SKM-1 treated with dmso at 0.1 percent for 144 hours (cell line): ENCODE measurements at regions not wholly inside any gene's neighbourhood (a gene's known extent, or its start where the extent isn't known, plus 50 kb on each side); places are given as distances from the start of the nearest gene placed in this dataset.
A peak's percentile ranks its signal among the peaks of the same experiment; 100 is the strongest.

ENCODE experiments used
- DNase-seq: peaks from one replicate; lab custom pipeline; 2025; ENCODE audit not compliant: unreplicated experiment; lab: John Stamatoyannopoulos, UW

- no peak for DNase-seq
These were observed 290.3 kb upstream of the ID2 start for GRCh38 chr2:8391584-8391983.

- DNase-seq: no peak
These were observed 289.6 kb upstream of the ID2 start for GRCh38 chr2:8392098-8392866.

- no peak for DNase-seq
These were observed 288.4 kb upstream of the ID2 start for GRCh38 chr2:8393506-8393905.

GRCh38 chr2:8394131-8394530 lies 287.7 kb upstream of the ID2 start:
- no peak for DNase-seq

DNA sequence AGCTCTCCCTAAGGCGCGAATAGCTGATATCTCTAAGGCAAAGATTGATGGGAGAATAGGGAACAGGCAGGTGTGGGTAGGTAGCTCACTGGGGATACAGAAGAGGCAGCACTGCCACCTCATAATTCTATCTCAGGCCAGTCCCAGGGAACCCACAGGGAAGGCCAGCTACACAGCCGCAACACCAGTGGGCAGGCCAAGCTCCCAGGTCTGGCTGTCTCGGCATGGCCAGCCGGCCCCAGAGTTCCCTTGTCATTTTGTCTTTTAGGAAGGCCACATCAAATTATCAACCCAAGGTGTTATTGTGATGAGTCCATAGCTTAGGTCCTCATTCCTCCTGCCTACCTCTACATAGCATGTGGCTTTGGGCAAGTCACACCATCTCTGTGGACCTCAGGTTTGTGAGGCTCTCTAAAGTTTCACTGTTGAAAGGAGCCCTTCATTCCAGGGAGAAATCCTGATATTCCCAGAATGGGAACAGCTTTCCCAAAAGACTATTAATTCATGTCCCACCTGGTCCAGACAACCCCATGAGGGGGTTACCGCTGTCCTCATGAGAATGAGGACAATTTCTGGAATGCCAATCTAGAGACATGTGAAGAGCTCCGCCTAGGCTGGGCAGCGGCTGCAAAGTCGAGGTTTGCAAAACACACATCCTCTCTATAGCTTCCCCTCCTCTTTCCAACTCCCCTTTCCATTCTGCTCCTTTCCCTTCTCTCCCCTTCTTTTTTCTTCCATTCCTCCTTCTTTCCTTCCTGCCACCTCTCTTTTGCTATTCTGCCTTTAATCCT lies 287.1 kb upstream of the ID2 start:
- no peak for DNase-seq

DNA sequence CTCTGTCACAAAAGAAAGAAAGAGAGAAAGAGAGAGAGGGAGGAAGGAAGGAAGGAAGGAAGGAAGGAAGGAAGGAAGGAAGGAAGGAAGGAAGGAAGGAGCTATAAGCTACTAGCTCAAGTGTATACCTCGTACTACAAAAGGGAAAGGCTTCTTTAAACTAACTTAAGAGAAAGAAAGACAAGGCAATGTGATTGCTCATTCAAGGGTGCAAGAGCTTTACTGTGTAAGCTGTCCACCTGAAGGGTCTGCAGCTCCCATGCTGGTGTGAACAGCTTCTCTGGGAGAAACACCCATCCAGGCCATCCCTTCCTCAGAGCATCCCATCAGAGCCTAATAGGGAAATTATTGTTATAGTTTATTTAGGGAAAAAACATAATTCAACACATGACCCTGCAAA lies 286.1 kb upstream of the ID2 start:
- DNase-seq: no peak

- DNase-seq: no peak
These were observed 283.7 kb upstream of the ID2 start for GRCh38 chr2:8398040-8398668.

GRCh38 chr2:8399731-8400130 lies 282.1 kb upstream of the ID2 start:
- DNase-seq: no peak

- no peak for DNase-seq
These were observed 281.7 kb upstream of the ID2 start for GRCh38 chr2:8400196-8400595.

- no peak for DNase-seq
These were observed 279.6 kb upstream of the ID2 start for GRCh38 chr2:8402222-8402621.

DNA sequence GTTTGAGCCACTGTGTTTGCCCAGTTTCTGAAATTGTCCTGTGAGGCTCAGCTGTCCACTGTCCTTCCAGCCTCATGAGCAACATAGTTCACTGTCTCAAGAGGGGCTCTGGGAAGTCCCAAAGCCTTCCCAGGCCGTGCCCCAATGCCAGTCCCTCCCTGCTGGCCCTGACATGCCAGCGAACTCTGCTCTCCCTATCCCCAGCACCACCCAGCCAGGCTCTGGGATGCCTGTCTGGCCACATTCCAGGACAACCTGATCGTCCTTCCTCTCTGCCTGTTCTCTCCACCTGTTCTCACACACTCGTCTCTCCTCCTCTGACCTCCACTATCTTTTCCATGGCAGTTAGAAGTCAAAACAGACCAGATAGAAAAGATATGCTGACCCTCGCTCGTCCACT lies 278.0 kb upstream of the ID2 start:
- no peak for DNase-seq

GRCh38 chr2:8405334-8405733 lies 276.5 kb upstream of the ID2 start:
- no peak for DNase-seq

GRCh38 chr2:8406271-8406670 lies 275.6 kb upstream of the ID2 start:
- no peak for DNase-seq

GRCh38 chr2:8407332-8407731 lies 274.5 kb upstream of the ID2 start:
- no peak for DNase-seq

GRCh38 chr2:8408560-8409460 lies 273.0 kb upstream of the ID2 start:
- DNase-seq: no peak

DNA sequence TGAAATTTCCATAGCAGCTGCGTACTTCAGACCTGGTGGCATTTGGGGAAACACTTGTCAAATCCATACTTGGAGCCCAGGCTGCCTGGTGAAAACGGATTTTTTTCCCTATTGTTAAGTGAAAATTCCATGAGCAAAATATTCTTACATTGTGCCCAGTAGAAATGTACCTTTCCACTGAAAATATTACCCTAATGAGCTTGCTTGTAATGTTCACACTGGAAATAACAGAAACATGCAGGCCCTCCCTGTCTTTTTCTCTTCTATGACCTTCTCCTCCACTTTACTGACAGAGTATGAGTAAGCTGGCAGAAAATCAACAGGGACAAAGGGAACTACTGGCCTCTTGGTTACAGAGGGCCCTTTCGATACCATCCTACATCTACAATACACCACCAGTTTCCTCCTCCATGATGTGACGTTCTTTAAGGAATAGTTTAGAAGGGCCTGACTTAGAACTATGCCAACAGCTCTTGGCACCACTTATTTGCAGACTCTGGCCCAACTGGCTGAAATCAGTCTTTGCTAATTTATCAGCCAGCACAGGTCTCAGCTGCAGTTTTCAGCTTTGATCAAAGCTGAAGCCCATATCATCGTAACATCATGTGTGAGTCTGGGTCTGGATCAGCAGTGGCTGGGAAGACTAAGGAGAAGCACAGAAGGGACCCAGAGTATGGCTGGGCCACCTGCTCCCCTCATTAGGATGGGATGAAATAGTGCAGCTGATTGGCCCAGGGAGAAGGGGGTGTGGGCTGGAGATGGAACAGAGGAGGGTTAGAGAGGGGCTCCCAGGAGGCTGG lies 272.2 kb upstream of the ID2 start:
- DNase-seq: no peak

DNA sequence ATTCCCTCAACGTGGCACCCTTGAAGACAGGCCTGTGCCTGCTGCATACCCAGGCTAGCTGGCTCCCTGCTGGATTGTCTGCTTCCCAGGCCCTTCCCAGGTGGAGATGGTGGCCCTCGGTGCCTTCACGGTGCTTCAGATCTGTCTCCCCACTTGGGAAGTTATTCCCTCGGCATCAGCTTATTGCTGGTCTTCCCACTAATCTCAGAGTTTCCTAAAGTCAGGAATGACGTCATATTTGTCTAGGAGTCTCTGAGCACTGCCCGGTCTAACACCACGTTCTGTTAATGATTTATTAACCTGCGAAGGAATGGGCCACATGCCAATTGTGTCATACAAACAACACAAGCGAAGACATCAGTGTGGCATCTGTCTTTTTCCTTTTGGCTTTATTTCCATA lies 269.8 kb upstream of the ID2 start:
- no peak for DNase-seq

DNA sequence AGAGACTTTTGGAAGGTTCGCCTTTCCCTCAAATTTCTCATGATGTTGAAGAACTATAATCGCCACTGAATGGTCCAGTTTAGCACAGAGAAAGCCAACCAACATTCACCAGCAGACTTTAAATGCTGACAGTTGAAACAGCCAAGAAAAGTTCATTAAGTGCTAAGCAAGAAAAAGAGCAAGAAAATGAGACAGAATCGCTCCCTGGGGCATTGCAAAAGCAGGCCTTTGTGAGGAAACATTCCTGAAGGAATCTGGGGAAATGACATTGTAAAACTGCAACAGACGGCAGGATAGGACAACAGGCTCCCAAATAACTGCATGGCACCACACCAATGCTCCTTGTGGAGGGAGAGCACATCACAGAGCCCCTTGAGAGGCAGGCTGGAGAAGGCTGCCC lies 269.3 kb upstream of the ID2 start:
- no peak for DNase-seq

DNA sequence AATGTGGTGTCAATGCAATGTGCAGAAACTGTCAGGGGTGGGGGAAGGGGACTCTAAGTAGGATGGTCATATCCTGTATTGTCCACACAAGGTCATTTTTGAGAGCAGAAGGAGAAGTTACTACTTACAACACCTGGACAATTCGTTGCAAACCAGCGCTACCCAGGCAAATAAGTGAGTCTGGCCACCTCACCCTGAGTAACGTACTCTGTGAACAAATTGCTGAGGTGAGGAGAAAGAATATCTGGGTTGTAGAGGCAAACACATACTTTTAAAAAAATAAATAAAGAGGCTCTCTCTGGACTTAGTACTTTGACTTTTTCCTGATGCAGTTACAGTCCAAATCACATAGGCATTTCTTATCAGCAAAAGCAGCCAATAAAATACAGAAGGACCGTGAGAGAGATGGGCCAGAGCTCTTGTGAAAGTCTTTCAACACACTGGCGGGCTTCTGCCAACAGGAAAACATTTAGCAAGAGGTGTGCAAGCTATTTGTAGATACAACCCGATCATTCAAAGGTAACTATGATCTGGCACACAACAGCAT lies 268.2 kb upstream of the ID2 start:
- DNase-seq: peak; percentile 92
